OCI-LY7 (cell line): ENCODE measurements at regions not wholly inside any gene's neighbourhood (a gene's known extent, or its start where the extent isn't known, plus 50 kb on each side); places are given as distances from the start of the nearest gene placed in this dataset.
"Not testable (repeated sequence)": the region's sequence is repeated elsewhere in the genome, so short reads cannot be mapped to it uniquely, and the experiment has no call there.

Experiments used
- EZH2phosphoT487 ChIP-seq: fragments of 200-600 bp; sonication (generic); IDR thresholded peaks from 2 replicates; pipeline ENCODE4 v1.6.1; 2018; ENCODE audit warnings: low read depth, borderline replicate concordance, mild to moderate bottlenecking, mixed run types, antibody characterized with exemption, low read length, moderate library complexity, mixed read lengths
- TF ChIP-seq, protein P1 (sequence below): fragments of 200-600 bp; sonication (generic); conservative IDR thresholded peaks from 2 replicates; pipeline ENCODE4 v1.5.1; 2014; ENCODE audit warnings: mild to moderate bottlenecking, antibody characterized with exemption, low read length, moderate library complexity, mixed read lengths

DNA sequence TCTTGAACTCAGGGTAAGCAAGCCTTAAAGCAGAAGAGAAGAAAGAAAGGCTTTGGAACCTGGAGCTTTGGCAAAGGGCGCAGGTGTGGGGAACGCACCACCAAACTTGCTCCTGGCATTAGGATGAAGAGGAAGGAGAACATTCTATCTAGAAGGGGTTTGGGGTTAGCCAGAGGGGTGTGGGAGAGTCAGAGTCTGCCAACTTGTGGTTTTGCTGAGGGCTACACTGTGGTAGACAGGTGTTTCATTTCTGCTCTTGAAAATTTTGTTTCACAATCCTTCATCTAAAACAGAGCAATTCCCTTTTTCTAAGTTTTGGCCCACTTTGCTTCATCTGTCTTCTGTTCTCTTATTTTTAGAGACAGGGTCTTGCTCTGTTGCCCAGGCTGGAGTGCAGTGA lies 66.2 kb upstream of the DRD5 start:
- TF ChIP-seq, protein P1, sequence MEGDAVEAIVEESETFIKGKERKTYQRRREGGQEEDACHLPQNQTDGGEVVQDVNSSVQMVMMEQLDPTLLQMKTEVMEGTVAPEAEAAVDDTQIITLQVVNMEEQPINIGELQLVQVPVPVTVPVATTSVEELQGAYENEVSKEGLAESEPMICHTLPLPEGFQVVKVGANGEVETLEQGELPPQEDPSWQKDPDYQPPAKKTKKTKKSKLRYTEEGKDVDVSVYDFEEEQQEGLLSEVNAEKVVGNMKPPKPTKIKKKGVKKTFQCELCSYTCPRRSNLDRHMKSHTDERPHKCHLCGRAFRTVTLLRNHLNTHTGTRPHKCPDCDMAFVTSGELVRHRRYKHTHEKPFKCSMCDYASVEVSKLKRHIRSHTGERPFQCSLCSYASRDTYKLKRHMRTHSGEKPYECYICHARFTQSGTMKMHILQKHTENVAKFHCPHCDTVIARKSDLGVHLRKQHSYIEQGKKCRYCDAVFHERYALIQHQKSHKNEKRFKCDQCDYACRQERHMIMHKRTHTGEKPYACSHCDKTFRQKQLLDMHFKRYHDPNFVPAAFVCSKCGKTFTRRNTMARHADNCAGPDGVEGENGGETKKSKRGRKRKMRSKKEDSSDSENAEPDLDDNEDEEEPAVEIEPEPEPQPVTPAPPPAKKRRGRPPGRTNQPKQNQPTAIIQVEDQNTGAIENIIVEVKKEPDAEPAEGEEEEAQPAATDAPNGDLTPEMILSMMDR: not testable (repeated sequence)
- not testable (repeated sequence) for TF ChIP-seq EZH2phosphoT487
